H1 (cell line): ENCODE measurements at regions not wholly inside any gene's neighbourhood (a gene's known extent, or its start where the extent isn't known, plus 50 kb on each side); places are given as distances from the start of the nearest gene placed in this dataset.

ENCODE experiments used
- CTCF ChIA-PET: fragments of 300-600 bp; sonication (Branson Sonifier 250); formaldehyde crosslinking; loops from one replicate; lab custom pipeline; 2021; ENCODE audit not compliant: partially characterized antibody; lab: Charles Lee
- POLR2A ChIA-PET: fragments of 300-600 bp; sonication (Branson Sonifier 250); formaldehyde crosslinking; loops from one replicate; lab custom pipeline; 2021; ENCODE audit warnings: inconsistent platforms; ENCODE audit not compliant: partially characterized antibody; lab: Charles Lee
- DNase-seq, 2 experiments: peaks; one replicate each; pipeline versions ENCODE4 v3.0.0 to v3.0.0-alpha.2; 2010 to 2022; ENCODE audit warnings: low spot score in 2 of 2, low read depth in 1 of 2, mixed read lengths in 1 of 2
- FAIRE-seq: peaks from 2 replicates; lab custom pipeline; 2011; peaks lifted over from hg19 to GRCh38; lab: Jason Lieb, UNC
- H2AFZ ChIP-seq: 2 replicates; pipeline ENCODE4 v1.8.1; 2012; ENCODE audit warnings: low read length, inconsistent platforms
- H2AK5ac ChIP-seq: 2 replicates; pipeline ENCODE4 v1.6.1; 2013; ENCODE audit warnings: low read depth, low read length
- H2BK120ac ChIP-seq: replicated peaks from 2 replicates; pipeline ENCODE3; 2013; ENCODE audit warnings: low read depth, low read length, inconsistent platforms
- H2BK12ac ChIP-seq: 2 replicates; pipeline ENCODE4 v1.6.1; 2013; ENCODE audit warnings: low read depth, low read length
- H2BK15ac ChIP-seq: 2 replicates; pipeline ENCODE4 v1.6.1; 2013; ENCODE audit warnings: low read length
- H2BK20ac ChIP-seq: 2 replicates; pipeline ENCODE4 v1.6.1; 2013; ENCODE audit warnings: low read length
- H2BK5ac ChIP-seq: 2 replicates; pipeline ENCODE4 v1.6.1; 2013; ENCODE audit warnings: low read depth, low read length
- H3K14ac ChIP-seq: 2 replicates; pipeline ENCODE4 v1.6.1; 2013; ENCODE audit warnings: inconsistent platforms; ENCODE audit not compliant: insufficient read length
- H3K18ac ChIP-seq: 2 replicates; pipeline ENCODE4 v1.6.1; 2013; ENCODE audit warnings: low read length; ENCODE audit errors: extremely low read depth
- H3K23ac ChIP-seq: 2 replicates; pipeline ENCODE4 v1.6.1; 2013; ENCODE audit warnings: inconsistent platforms; ENCODE audit not compliant: insufficient read length
- H3K23me2 ChIP-seq: 2 replicates; pipeline ENCODE4 v1.6.1; 2013; ENCODE audit warnings: low read depth, low read length
- H3K27ac ChIP-seq: 2 replicates; pipeline ENCODE4 v1.6.1; 2011; ENCODE audit warnings: low read depth, low read length, inconsistent platforms
- H3K27me3 ChIP-seq, 4 experiments: replicated peaks in 1 of 4; 1 replicate in 1 of 4; 2 replicates in 3 of 4; pipeline versions ENCODE4 v1.6.1 to v1.8.1; 2011 to 2013; ENCODE audit warnings: low read length in 3 of 4, mild to moderate bottlenecking in 3 of 4, inconsistent platforms in 2 of 4, mixed read lengths in 2 of 4, moderate library complexity in 1 of 4; ENCODE audit not compliant: control insufficient read depth in 3 of 4, insufficient read depth in 3 of 4; ENCODE audit errors: extremely low read depth in 1 of 4
- H3K36me3 ChIP-seq, 4 experiments: 2 replicates each; pipeline versions ENCODE4 v1.6.1 to v1.8.1; 2011 to 2013; ENCODE audit warnings: mild to moderate bottlenecking in 4 of 4, low read length in 3 of 4, moderate library complexity in 2 of 4, control low read depth in 1 of 4, inconsistent platforms in 1 of 4; ENCODE audit not compliant: insufficient read depth in 4 of 4, control insufficient read depth in 2 of 4
- H3K4ac ChIP-seq: replicated peaks from 2 replicates; pipeline ENCODE3; 2013; ENCODE audit warnings: low read length, low read depth, mixed read lengths, inconsistent platforms; ENCODE audit not compliant: insufficient read length
- H3K4me1 ChIP-seq, 4 experiments: replicated peaks in 1 of 4; 1 replicate in 1 of 4; 2 replicates in 3 of 4; pipeline versions ENCODE4 v1.6.1 to v1.8.1; 2011 to 2013; ENCODE audit warnings: low read length in 3 of 4, inconsistent platforms in 2 of 4, mixed read lengths in 1 of 4; ENCODE audit not compliant: insufficient read depth in 4 of 4, control insufficient read depth in 3 of 4
- H3K4me2 ChIP-seq, 2 experiments: 2 replicates each; pipeline versions ENCODE4 v1.6.1 to v1.8.1; 2011 to 2013; ENCODE audit warnings: low read depth in 2 of 2, low read length in 2 of 2, control low read depth in 1 of 2, inconsistent platforms in 1 of 2, mild to moderate bottlenecking in 1 of 2; ENCODE audit not compliant: insufficient read depth in 1 of 2
- H3K4me3 ChIP-seq, 4 experiments: fragments of 200-600, 300-600 bp in 1 of 4; sonication (generic), shearing (Covaris generic), sonication (Bioruptor Twin) in 1 of 4; 2 replicates each; pipeline versions ENCODE4 v1.5.1 to v1.8.1; 2011 to 2016; ENCODE audit warnings: low read length in 4 of 4, low read depth in 3 of 4, control low read depth in 2 of 4, inconsistent platforms in 2 of 4, mild to moderate bottlenecking in 2 of 4, mixed read lengths in 1 of 4, moderate library complexity in 1 of 4; ENCODE audit not compliant: insufficient read depth in 2 of 4; ENCODE audit errors: extremely low read depth in 1 of 4
- H3K56ac ChIP-seq: replicated peaks from 2 replicates; pipeline ENCODE3; 2013; ENCODE audit warnings: low read depth, mild to moderate bottlenecking, mixed read lengths, low read length, inconsistent platforms; ENCODE audit not compliant: insufficient read length
- H3K79me1 ChIP-seq: 2 replicates; pipeline ENCODE4 v1.6.1; 2013; ENCODE audit warnings: low read depth, low read length, control low read depth
- H3K79me2 ChIP-seq, 2 experiments: 2 replicates each; pipeline versions ENCODE4 v1.6.1 to v1.8.1; 2012 to 2013; ENCODE audit warnings: low read length in 2 of 2, mild to moderate bottlenecking in 2 of 2, inconsistent platforms in 1 of 2; ENCODE audit not compliant: insufficient read depth in 2 of 2, control insufficient read depth in 1 of 2
- H3K9ac ChIP-seq, 4 experiments: replicated peaks in 1 of 4; 1 replicate in 1 of 4; 2 replicates in 3 of 4; pipeline versions ENCODE4 v1.6.1 to v1.8.1; 2011 to 2013; ENCODE audit warnings: low read depth in 3 of 4, low read length in 3 of 4, control low read depth in 2 of 4, mild to moderate bottlenecking in 2 of 4, moderate library complexity in 2 of 4, inconsistent platforms in 1 of 4; ENCODE audit errors: extremely low read depth in 1 of 4
- H3K9me3 ChIP-seq, 2 experiments: 2 replicates each; pipeline versions ENCODE4 v1.6.1 to v1.8.1; 2012 to 2013; ENCODE audit warnings: mild to moderate bottlenecking in 2 of 2, moderate library complexity in 2 of 2, control low read depth in 1 of 2, inconsistent platforms in 1 of 2, low read depth in 1 of 2, low read length in 1 of 2, mixed read lengths in 1 of 2; ENCODE audit not compliant: insufficient read depth in 2 of 2
- H4K20me1 ChIP-seq, 2 experiments: replicated peaks in 1 of 2; 2 replicates each; pipeline versions ENCODE3 to v1.8.1; 2011 to 2013; ENCODE audit warnings: inconsistent platforms in 2 of 2, low read length in 2 of 2, mild to moderate bottlenecking in 1 of 2; ENCODE audit not compliant: insufficient read depth in 2 of 2, control insufficient read depth in 1 of 2
- H4K5ac ChIP-seq: 2 replicates; pipeline ENCODE4 v1.6.1; 2013; ENCODE audit warnings: low read length, low read depth, mixed read lengths, inconsistent platforms; ENCODE audit not compliant: insufficient read length
- H4K8ac ChIP-seq: 2 replicates; pipeline ENCODE4 v1.8.0; 2013; ENCODE audit warnings: mild to moderate bottlenecking, moderate library complexity, low read length, inconsistent platforms; ENCODE audit not compliant: insufficient read depth; ENCODE audit errors: extremely low read depth
- H4K91ac ChIP-seq: replicated peaks from 2 replicates; pipeline ENCODE3; 2013; ENCODE audit warnings: low read length, mixed read lengths, inconsistent platforms; ENCODE audit not compliant: insufficient read length
- MAFK ChIP-seq: IDR thresholded peaks from 2 replicates; pipeline ENCODE4 v1.6.1; 2012; ENCODE audit warnings: low read depth, mild to moderate bottlenecking, improper control_type of control experiment, low read length
- POLR2AphosphoS5 ChIP-seq: IDR thresholded peaks from 2 replicates; pipeline ENCODE4 v1.6.1; 2011; ENCODE audit warnings: low read depth, low read length
- WGBS, 2 experiments: shearing (Covaris generic) in 1 of 2; methylation state at CpG; one replicate each; pipeline versions ENCODE4 v1.1.6 to v1.1.7; 2013 to 2015; ENCODE audit warnings: low lambda C conversion rate in 2 of 2, mixed read lengths in 2 of 2, inconsistent platforms in 1 of 2, low coverage in 1 of 2, missing lambda C conversion rate in 1 of 2; ENCODE audit not compliant: insufficient replicate concordance in 2 of 2, insufficient coverage in 1 of 2, insufficient read length in 1 of 2; ENCODE audit errors: extremely low coverage in 1 of 2, missing lambda C conversion rate in 1 of 2; 5-methylcytosine and 5-hydroxymethylcytosine counted together

DNA sequence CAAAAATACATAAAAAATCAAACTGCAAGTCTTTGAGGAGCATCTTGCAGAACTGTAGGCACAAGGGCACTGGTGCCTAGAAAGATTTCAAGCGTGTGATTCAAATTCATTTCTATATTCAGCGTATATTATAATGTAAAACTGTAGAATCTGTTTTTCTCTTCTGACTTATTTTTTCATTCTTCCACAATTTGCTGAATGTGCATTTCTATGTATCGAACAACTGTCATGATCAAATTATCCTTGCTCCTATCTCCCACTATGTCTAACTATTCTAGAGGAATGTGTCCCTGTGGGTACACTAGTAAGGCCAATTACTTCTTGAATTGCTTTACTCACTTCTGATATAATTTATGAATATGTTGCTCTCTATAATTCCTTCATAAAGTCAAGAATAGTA, 283.0 kb upstream of the MAGI2 start:
- no peak overlapping the region for H2BK12ac ChIP-seq
- no peak overlapping the region for H2BK15ac ChIP-seq
- no peak overlapping the region for H4K5ac ChIP-seq
- ChIA-PET CTCF (no interaction called here), POLR2A (no interaction called here)
- no peak overlapping the region for H3K4me2 ChIP-seq
- H2BK120ac ChIP-seq: no peak overlapping the region
- H3K9me3 ChIP-seq: no peaks in the 10 kb centered on the region
- H3K18ac ChIP-seq: no peak overlapping the region
- no peaks in the 10 kb centered on the region for H3K4me1 ChIP-seq
- 97% methylated on average over 3 of the region's 3 CpGs; no CpG with 5 or more reads in 1 of the 2 experiments for WGBS, 2 experiments
- no peak overlapping the region for H3K27ac ChIP-seq
- FAIRE-seq: no peak
- H4K20me1 ChIP-seq: no peaks in the 10 kb centered on the region
- no peaks in the 10 kb centered on the region for H3K79me2 ChIP-seq
- H2AK5ac ChIP-seq: no peak overlapping the region
- H3K23me2 ChIP-seq: no peaks in the 10 kb centered on the region
- no peak for DNase-seq
- no peak overlapping the region for H3K23ac ChIP-seq
- no peak overlapping the region for H3K9ac ChIP-seq
- H3K27me3 ChIP-seq: no peaks in the 10 kb centered on the region
- no peak overlapping the region for H3K4ac ChIP-seq
- no peak overlapping the region for H4K8ac ChIP-seq
- H4K91ac ChIP-seq: no peak overlapping the region
- H3K79me1 ChIP-seq: no peaks in the 10 kb centered on the region
- no peak overlapping the region for H2BK20ac ChIP-seq
- no peak overlapping the region for H2BK5ac ChIP-seq
- H3K56ac ChIP-seq: no peak overlapping the region
- no peak overlapping the region for H3K4me3 ChIP-seq
- TF ChIP-seq MAFK (peak; percentile 55; the same call in 1 of the 2 replicates), POLR2AphosphoS5 (no peak)
- H3K14ac ChIP-seq: no peak overlapping the region
- no peaks in the 10 kb centered on the region for H3K36me3 ChIP-seq
- H2AFZ ChIP-seq: no peak overlapping the region
